DMS79 (cell line): ENCODE measurements at regions not wholly inside any gene's neighbourhood (a gene's known extent, or its start where the extent isn't known, plus 50 kb on each side); places are given as distances from the start of the nearest gene placed in this dataset.

Experiments used
- DNase-seq: peaks from one replicate; lab custom pipeline; 2025; lab: John Stamatoyannopoulos, UW

- DNase-seq = no peak
These were observed 61.5 kb upstream of the AP1S2 start for GRCh38 chrX:15915959-15916703.

DNA sequence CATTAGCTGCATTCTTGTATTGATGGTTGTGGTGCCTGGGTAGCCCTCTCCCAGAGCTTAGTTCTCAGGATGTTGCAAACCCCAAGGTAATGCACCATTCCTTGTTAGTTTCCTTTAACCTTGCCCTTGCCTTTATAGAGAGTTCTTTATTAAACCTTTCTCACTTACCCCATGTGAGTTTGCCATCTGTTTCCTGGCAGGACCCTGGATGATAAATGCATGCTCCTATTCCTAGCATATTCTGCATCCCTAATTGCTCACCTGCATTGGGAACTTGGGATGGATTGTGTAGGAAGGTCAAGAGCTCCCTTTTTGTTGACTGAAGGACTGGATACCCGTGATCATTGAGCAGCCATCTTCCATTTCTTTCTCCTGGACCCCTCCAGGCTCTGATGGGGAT is 59.9 kb upstream of the AP1S2 start:
- no peak for DNase-seq

- DNase-seq = no peak
These were observed 58.5 kb upstream of the AP1S2 start for GRCh38 chrX:15913146-15913545.

GRCh38 chrX:15911734-15912550 is 57.3 kb upstream of the AP1S2 start:
- no peak for DNase-seq

DNA sequence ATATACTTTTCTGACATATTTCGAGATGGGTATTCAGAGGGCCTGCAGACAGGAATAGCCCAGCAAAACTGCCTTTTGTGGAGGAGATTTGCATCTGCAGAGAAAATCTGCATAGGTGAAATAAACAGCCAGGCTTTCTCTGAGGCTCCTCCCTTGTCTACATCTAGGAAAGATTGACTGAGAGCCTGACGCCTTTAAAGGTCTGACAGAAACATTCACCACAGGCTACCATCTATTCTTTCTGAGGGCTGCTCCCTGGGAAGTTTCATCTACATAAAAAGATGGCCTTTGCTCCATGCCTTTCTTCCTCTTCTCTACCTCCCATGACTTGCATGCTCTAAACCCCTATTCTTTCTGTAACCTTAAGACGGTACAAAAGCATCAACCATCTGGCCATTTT is 55.0 kb upstream of the AP1S2 start:
- DNase-seq = no peak

DNA sequence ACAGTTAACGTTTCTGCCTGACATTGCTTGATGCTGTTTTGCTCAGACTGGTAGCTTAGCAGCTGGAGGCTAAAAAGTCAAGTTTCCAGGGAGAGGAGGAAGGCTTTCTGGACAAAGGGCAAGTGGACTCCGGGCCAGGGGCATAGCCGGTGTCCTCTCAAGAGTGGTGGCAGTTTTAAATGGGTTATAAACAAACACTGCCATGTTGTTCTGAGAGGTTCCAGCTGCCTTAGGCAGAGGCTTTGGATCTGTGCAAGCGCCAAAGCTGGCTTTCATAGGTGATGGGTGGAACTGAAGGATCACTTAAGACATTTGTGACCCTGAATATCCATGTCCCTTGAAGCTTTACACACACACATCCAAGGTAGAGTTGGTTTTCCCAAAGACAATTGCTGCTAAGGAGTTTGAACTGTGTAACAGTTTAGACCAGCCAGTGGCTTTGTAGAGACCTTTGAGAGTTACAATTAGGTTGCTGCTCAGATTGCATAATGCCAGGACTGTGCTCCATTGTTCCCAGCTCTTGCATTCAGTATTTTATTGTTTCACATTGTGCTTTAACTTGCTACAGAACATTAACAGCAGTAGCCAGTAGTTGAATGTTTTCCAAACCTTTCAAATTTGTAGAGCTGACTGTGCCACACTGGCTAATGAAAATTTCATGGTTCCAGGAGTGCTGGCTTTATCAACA is 54.1 kb upstream of the AP1S2 start:
- no peak for DNase-seq

DNA sequence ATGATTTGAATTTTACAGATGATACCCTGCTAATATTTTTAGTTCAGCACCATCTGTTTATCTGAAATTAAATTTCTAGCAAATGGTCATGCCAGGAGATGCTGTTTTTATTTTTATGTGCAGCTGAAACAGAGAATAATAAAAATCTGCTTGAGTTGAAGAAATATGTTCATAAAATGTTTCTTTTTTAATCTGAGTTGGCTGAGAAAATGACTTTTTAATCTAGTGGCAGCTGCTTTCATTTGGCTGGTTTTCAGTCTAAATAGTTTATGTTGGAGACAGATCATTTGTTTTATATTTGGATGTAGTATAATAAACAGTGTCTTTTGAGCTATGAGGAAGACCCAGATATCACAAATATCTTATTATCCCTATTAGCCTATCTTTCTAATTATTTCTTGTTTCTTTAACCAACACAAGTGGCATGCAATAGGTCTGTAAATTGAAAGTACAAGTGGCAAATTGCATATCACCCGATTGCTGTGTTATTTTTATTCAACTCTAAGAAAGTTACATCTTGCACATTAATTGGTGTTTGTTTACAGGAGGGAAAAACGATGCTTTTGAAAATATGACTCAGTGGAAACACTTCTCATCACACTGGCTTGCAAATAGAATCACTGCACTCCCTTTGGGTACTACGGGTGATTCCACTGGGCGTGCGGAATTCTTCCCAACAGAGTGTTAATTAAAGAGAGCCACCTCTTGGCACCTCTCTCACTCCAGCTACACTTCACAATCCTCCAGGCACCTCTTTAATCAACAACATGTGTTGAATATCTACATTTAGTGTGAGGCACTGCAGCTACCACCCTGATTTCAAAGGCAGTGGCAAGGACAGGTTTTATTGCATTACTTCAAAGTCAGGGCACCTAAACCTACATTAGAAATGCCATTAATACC is 51.7 kb upstream of the AP1S2 start:
- DNase-seq = no peak
